B cell (primary cell): ENCODE measurements at regions not wholly inside any gene's neighbourhood (a gene's known extent, or its start where the extent isn't known, plus 50 kb on each side); places are given as distances from the start of the nearest gene placed in this dataset.
"Not testable (repeated sequence)": the region's sequence is repeated elsewhere in the genome, so short reads cannot be mapped to it uniquely, and the experiment has no call there.

Experiments used
- ATAC-seq: fragments of 200-7000 bp; cut with Tn5 transposase; one replicate; pipeline ENCODE4 v1.10.0; 2021; ENCODE audit warnings: low read depth, mild to moderate bottlenecking, moderate number of reproducible peaks, moderate library complexity
- CTCF ChIA-PET: fragments of 350-600 bp; sonication (Branson Sonifier 250); formaldehyde crosslinking; loops from one replicate; lab custom pipeline; 2021; ENCODE audit warnings: antibody characterized with exemption, inconsistent platforms; lab: Charles Lee
- POLR2A ChIA-PET: fragments of 350-600 bp; sonication (Branson Sonifier 250); formaldehyde crosslinking; loops from one replicate; lab custom pipeline; 2021; ENCODE audit warnings: antibody characterized with exemption; lab: Charles Lee
- DNase-seq: peaks from one replicate; pipeline ENCODE4 v3.0.0; 2013
- H2AFZ ChIP-seq: 2 replicates; pipeline ENCODE4 v1.6.1; 2012; ENCODE audit warnings: mild to moderate bottlenecking, low read depth, low read length; ENCODE audit not compliant: insufficient read depth, poor library complexity, severe bottlenecking
- H3K27ac ChIP-seq, 2 donors: 1 replicate in 1 of 2; 2 replicates in 1 of 2; pipeline ENCODE4 v1.5.1; 2012 to 2013; ENCODE audit warnings: low read length in 2 of 2, mild to moderate bottlenecking in 2 of 2, moderate library complexity in 1 of 2
- H3K27me3 ChIP-seq, 4 experiments: fragments of 200-600 bp in 1 of 4; sonication (generic) in 1 of 4; replicated peaks in 1 of 4; 1 replicate in 2 of 4; 2 replicates in 2 of 4; pipeline versions ENCODE4 v1.6.1 to v1.7.0; 2013 to 2016; ENCODE audit warnings: low read length in 3 of 4, mild to moderate bottlenecking in 2 of 4, mixed read lengths in 1 of 4, moderate library complexity in 1 of 4; ENCODE audit not compliant: insufficient read depth in 4 of 4, control insufficient read depth in 3 of 4; ENCODE audit errors: control extremely low read depth in 1 of 4
- H3K36me3 ChIP-seq, 2 experiments: replicated peaks in 1 of 2; 1 replicate in 1 of 2; 2 replicates in 1 of 2; pipeline versions ENCODE4 v1.6.1 to v1.7.1; 2013; ENCODE audit warnings: low read length in 1 of 2; ENCODE audit not compliant: insufficient read depth in 2 of 2, control insufficient read depth in 1 of 2; ENCODE audit errors: control extremely low read depth in 1 of 2, extremely low read depth in 1 of 2
- H3K4me1 ChIP-seq, 2 donors: fragments of 200-600 bp in 1 of 2; sonication (generic) in 1 of 2; 1 replicate in 1 of 2; 2 replicates in 1 of 2; pipeline versions ENCODE4 v1.5.1 to v1.6.1; 2013 to 2017; ENCODE audit warnings: low read length in 2 of 2; ENCODE audit not compliant: control insufficient read depth in 2 of 2, insufficient read depth in 2 of 2
- H3K4me2 ChIP-seq: replicated peaks from 2 replicates; pipeline ENCODE3; 2012; ENCODE audit warnings: mild to moderate bottlenecking, low read depth, low read length; ENCODE audit not compliant: poor library complexity, severe bottlenecking
- H3K4me3 ChIP-seq, 5 experiments: fragments of 200-600 bp in 1 of 5; sonication (generic) in 1 of 5; 1 replicate in 3 of 5; 2 replicates in 2 of 5; pipeline versions ENCODE4 v1.5.1 to v1.7.0; 2011 to 2016; ENCODE audit warnings: low read length in 4 of 5, mild to moderate bottlenecking in 4 of 5, low read depth in 2 of 5, control low read depth in 1 of 5, moderate library complexity in 1 of 5; ENCODE audit not compliant: insufficient read depth in 1 of 5; ENCODE audit errors: control extremely low read depth in 1 of 5, extremely low read depth in 1 of 5
- H3K79me2 ChIP-seq: fragments of 200-600 bp; sonication (generic); one replicate; pipeline ENCODE4 v1.6.0; 2016; ENCODE audit warnings: low read length; ENCODE audit not compliant: control insufficient read depth, insufficient read depth
- H3K9ac ChIP-seq: fragments of 200-600 bp; sonication (generic); 2 replicates; pipeline ENCODE4 v1.6.1; 2017; ENCODE audit warnings: mild to moderate bottlenecking, low read length, moderate library complexity
- H3K9me3 ChIP-seq, 3 donors: one replicate each; pipeline versions ENCODE4 v1.6.1 to v1.7.1; 2013; ENCODE audit warnings: low read length in 2 of 3; ENCODE audit not compliant: control insufficient read depth in 2 of 3, insufficient read depth in 1 of 3; ENCODE audit errors: control extremely low read depth in 1 of 3
- H4K20me1 ChIP-seq: 2 replicates; pipeline ENCODE4 v1.6.0; 2012; ENCODE audit warnings: mild to moderate bottlenecking, low read length; ENCODE audit not compliant: insufficient read depth, control insufficient read depth, poor library complexity, severe bottlenecking
- H3K27ac Mint-ChIP-seq: one replicate; pipeline ENCODE4 v1.8.0; 2021; ENCODE audit warnings: mixed read lengths
- H3K27me3 Mint-ChIP-seq: one replicate; pipeline ENCODE4 v1.8.0; 2021; ENCODE audit warnings: mixed read lengths
- H3K4me1 Mint-ChIP-seq: one replicate; pipeline ENCODE4 v1.8.0; 2021; ENCODE audit warnings: mixed read lengths
- H3K4me3 Mint-ChIP-seq: one replicate; pipeline ENCODE4 v1.8.0; 2021; ENCODE audit warnings: mixed read lengths
- H3K9me3 Mint-ChIP-seq: one replicate; pipeline ENCODE4 v1.8.0; 2022; ENCODE audit warnings: mixed read lengths; ENCODE audit not compliant: insufficient read depth
- EZH2 ChIP-seq: IDR thresholded peaks from 2 replicates; pipeline ENCODE4 v1.6.1; 2012; ENCODE audit warnings: borderline replicate concordance, low read depth, mild to moderate bottlenecking, moderate library complexity, low read length; ENCODE audit not compliant: insufficient read depth, poor library complexity, severe bottlenecking
- WGBS: methylation state at CpG from one replicate; pipeline ENCODE4 v1.1.5; 2013; ENCODE audit warnings: missing lambda C conversion rate; ENCODE audit not compliant: insufficient coverage; 5-methylcytosine and 5-hydroxymethylcytosine counted together
- intact Hi-C: fragments of 100-400 bp; cut with micrococcal nuclease; formaldehyde crosslinking; loops from one replicate; pipeline ENCODE4 v1.10.0; 2022
- TF ChIP-seq, protein P1 (sequence below): fragments of 200-600 bp; IDR thresholded peaks from one replicate; pipeline ENCODE4 v1.8.0; 2022; ENCODE audit warnings: antibody characterized with exemption, mild to moderate bottlenecking

DNA sequence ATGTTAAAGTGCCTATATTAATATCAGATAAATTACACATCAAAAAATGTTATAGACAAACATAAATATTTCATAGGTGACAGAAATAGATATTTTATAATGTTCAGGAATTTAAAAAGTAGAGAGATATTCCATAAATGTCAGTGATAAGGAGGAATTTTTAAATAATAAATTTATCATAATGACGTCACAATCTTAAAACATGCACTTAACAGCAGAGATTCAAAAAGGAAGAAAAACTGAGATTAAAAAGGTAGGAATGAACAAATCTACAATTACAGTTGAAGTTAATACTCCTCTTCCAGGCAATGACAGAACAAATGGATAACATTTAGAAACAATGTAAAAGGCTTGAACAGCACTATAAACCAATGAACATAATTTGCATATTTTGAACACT lies 345.4 kb upstream of the NOX3 start:
- Histone ChIP-seq H3K79me2 (no peaks in the 10 kb centered on the region), H3K36me3 (no peaks in the 10 kb centered on the region), H3K4me2 (no peak overlapping the region), H3K27ac (no peak overlapping the region), H2AFZ (no peak overlapping the region), H4K20me1 (no peaks in the 10 kb centered on the region), H3K27me3 (no peaks in the 10 kb centered on the region), H3K9ac (no peak overlapping the region), H3K9me3 (peaks cover 0 to 13% (median 0%) of the 10 kb centered on the region in 3 donors), H3K4me3 (no peak overlapping the region), H3K4me1 (no peaks in the 10 kb centered on the region)
- Mint-ChIP-seq H3K27me3 (no peaks in the 10 kb centered on the region), H3K4me1 (no peaks in the 10 kb centered on the region), H3K27ac (no peak overlapping the region), H3K4me3 (no peak overlapping the region), H3K9me3 (no peaks in the 10 kb centered on the region)
- TF ChIP-seq, protein P1, sequence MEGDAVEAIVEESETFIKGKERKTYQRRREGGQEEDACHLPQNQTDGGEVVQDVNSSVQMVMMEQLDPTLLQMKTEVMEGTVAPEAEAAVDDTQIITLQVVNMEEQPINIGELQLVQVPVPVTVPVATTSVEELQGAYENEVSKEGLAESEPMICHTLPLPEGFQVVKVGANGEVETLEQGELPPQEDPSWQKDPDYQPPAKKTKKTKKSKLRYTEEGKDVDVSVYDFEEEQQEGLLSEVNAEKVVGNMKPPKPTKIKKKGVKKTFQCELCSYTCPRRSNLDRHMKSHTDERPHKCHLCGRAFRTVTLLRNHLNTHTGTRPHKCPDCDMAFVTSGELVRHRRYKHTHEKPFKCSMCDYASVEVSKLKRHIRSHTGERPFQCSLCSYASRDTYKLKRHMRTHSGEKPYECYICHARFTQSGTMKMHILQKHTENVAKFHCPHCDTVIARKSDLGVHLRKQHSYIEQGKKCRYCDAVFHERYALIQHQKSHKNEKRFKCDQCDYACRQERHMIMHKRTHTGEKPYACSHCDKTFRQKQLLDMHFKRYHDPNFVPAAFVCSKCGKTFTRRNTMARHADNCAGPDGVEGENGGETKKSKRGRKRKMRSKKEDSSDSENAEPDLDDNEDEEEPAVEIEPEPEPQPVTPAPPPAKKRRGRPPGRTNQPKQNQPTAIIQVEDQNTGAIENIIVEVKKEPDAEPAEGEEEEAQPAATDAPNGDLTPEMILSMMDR: no peak
- TF ChIP-seq EZH2: no peak
- no CpG with 5 or more reads among the region's 1 CpG for WGBS
- ATAC-seq: no peak
- DNase-seq: no peak
- CTCF ChIA-PET: no interaction called here
- POLR2A ChIA-PET: no interaction called here
- intact Hi-C loops: no loop called here

DNA sequence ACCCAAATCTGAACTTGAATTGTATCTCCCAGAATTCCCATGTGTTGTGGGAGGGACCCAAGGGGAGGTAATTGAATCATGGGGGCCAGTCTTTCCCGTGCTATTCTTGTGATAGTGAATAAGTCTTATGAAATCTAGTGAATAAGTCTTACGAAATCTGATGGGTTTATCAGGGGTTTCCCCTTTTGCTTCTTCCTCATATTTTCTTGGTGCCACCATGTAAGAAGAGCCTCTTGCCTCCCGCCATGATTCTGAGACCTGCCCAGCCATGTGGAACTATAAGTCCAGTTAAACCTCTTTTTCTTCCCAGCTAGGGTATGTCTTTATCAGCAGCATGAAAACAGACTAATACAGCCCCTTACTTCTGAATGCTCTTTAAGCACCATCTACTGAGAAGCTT lies 343.2 kb upstream of the NOX3 start:
- CTCF ChIA-PET, ATAC-seq, H3K27me3 ChIP-seq, H3K4me2 ChIP-seq, DNase-seq, H4K20me1 ChIP-seq, H3K27ac Mint-ChIP-seq, H3K27me3 Mint-ChIP-seq, H3K4me3 Mint-ChIP-seq, H3K4me1 Mint-ChIP-seq, intact Hi-C loops, H3K27ac ChIP-seq, H3K9me3 Mint-ChIP-seq, H3K9ac ChIP-seq, H3K4me1 ChIP-seq, POLR2A ChIA-PET, H3K4me3 ChIP-seq, H3K36me3 ChIP-seq, H3K79me2 ChIP-seq, H2AFZ ChIP-seq: not testable (repeated sequence)
- H3K9me3 ChIP-seq: peaks cover 0 to 13% (median 0%) of the 10 kb centered on the region in 3 donors
- WGBS: 63% methylated on average over 2 of the region's 3 CpGs
